Panc1 (cell line): ENCODE measurements at regions not wholly inside any gene's neighbourhood (a gene's known extent, or its start where the extent isn't known, plus 50 kb on each side); places are given as distances from the start of the nearest gene placed in this dataset.

Source experiments
- ATAC-seq: fragments of 200-7000 bp; cut with Tn5 transposase; 2 replicates; pipeline ENCODE4 v1.9.1; 2020; ENCODE audit warnings: mild to moderate bottlenecking, moderate library complexity
- BruUV-seq: library from RNA; stranded (reverse); fragments of 400-500 nt; replicated peaks from 2 replicates; lab custom pipeline; 2021; lab: Mats Ljungman, UMichigan
- CTCF ChIA-PET: fragments of 300-600 bp; sonication (Branson Sonifier 250); formaldehyde crosslinking; loops from one replicate; lab custom pipeline; 2022; ENCODE audit warnings: antibody characterized with exemption; lab: Charles Lee
- POLR2A ChIA-PET: fragments of 300-600 bp; sonication (Branson Sonifier 250); formaldehyde crosslinking; loops from one replicate; lab custom pipeline; 2022; ENCODE audit warnings: antibody characterized with exemption; lab: Charles Lee
- DNase-seq: peaks from one replicate; pipeline ENCODE4 v3.0.0-alpha.2; 2010; ENCODE audit warnings: low read depth, low spot score
- H3K27ac ChIP-seq: 2 replicates; pipeline ENCODE4 v1.5.1; 2011; ENCODE audit warnings: mild to moderate bottlenecking, low read length, inconsistent platforms
- H3K27me3 ChIP-seq: fragments of 200-500 bp; sonication (Bioruptor generic); 2 replicates; pipeline ENCODE4 v1.6.0; 2014; ENCODE audit warnings: low read length, inconsistent platforms; ENCODE audit not compliant: control insufficient read depth, insufficient read depth
- H3K36me3 ChIP-seq: fragments of 200-500 bp; sonication (Bioruptor generic); 2 replicates; pipeline ENCODE4 v1.5.1; 2014; ENCODE audit warnings: inconsistent platforms, mild to moderate bottlenecking, low read length, moderate library complexity; ENCODE audit not compliant: control insufficient read depth, insufficient read depth
- H3K4me1 ChIP-seq: 2 replicates; pipeline ENCODE4 v1.5.1; 2011; ENCODE audit warnings: inconsistent platforms, mild to moderate bottlenecking, low read length, moderate library complexity; ENCODE audit not compliant: control insufficient read depth, insufficient read depth
- H3K4me3 ChIP-seq, 2 experiments: 2 replicates each; pipeline ENCODE4 v1.5.1; 2011 to 2012; ENCODE audit warnings: low read depth in 2 of 2, low read length in 2 of 2, mild to moderate bottlenecking in 2 of 2, inconsistent platforms in 1 of 2, moderate library complexity in 1 of 2
- H3K9me3 ChIP-seq: fragments of 200-500 bp; sonication (Bioruptor generic); 2 replicates; pipeline ENCODE4 v1.5.1; 2014; ENCODE audit warnings: low read depth, mild to moderate bottlenecking, inconsistent platforms, low read length, moderate library complexity; ENCODE audit not compliant: control insufficient read depth, insufficient read depth
- CTCF ChIP-seq: fragments of 450-650 bp; IDR thresholded peaks from 2 replicates; pipeline ENCODE4 v1.5.1; 2017; ENCODE audit warnings: mild to moderate bottlenecking
- POLR2AphosphoS5 ChIP-seq: IDR thresholded peaks from 2 replicates; pipeline ENCODE4 v1.6.1; 2012; ENCODE audit warnings: mild to moderate bottlenecking, low read depth, low read length, moderate library complexity
- REST ChIP-seq, 2 experiments: IDR thresholded peaks; 2 replicates each; pipeline ENCODE4 v1.6.1; 2011 to 2012; ENCODE audit warnings: low read depth in 2 of 2, control low read depth in 1 of 2, low read length in 1 of 2, mild to moderate bottlenecking in 1 of 2, moderate library complexity in 1 of 2; ENCODE audit not compliant: insufficient read depth in 1 of 2
- SIN3A ChIP-seq: IDR thresholded peaks from 2 replicates; pipeline ENCODE4 v1.6.1; 2012; ENCODE audit warnings: low read depth, mild to moderate bottlenecking, low read length, moderate library complexity, borderline replicate concordance; ENCODE audit not compliant: insufficient read depth
- TCF7L2 ChIP-seq: IDR thresholded peaks from 2 replicates; pipeline ENCODE4 v1.6.1; 2011; ENCODE audit warnings: mild to moderate bottlenecking, low read depth, low read length, inconsistent platforms
- in situ Hi-C: cut with HindIII; loops from 2 replicates; pipeline ENCODE4 v1.10.0; 2016; ENCODE audit warnings: low sequenced_read_pairs, low pct_unique_long_range_greater_than_20kb
- intact Hi-C: fragments of 100-400 bp; cut with micrococcal nuclease; formaldehyde crosslinking; loops from one replicate; pipeline ENCODE4 v1.10.0; 2022; ENCODE audit not compliant: unreplicated experiment

DNA sequence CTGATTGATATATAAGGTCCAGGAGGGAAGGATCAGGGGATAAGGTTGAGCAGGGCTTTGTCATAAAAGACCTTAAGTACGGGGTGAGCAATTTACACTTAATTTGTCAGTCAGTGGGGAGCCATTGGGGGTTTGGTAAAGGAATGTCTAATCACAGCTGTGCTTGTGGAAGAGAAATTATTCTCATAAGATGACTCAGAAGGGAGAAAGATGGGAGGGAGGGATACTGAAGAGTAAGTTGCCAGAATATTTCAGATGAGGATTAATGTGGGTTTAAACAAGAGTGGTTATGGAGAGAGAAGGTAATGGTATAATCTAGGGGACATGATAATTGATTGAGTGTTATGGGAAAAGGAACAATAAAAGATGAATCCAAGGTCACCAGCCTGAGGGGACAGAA lies 500.1 kb upstream of the CCDC196 start:
- ChIA-PET CTCF (no interaction called here), POLR2A (no interaction called here)
- BruUV-seq: no TSS peak

GRCh38 chr14:65989981-65990380 lies 496.2 kb upstream of the CCDC196 start:
- CTCF ChIA-PET: no interaction called here
- intact Hi-C loops: no loop called here
- POLR2A ChIA-PET: no interaction called here
- Histone ChIP-seq H3K27me3 (no peaks in the 10 kb centered on the region), H3K4me3 (no peak overlapping the region), H3K9me3 (no peaks in the 10 kb centered on the region), H3K27ac (no peak overlapping the region), H3K36me3 (no peaks in the 10 kb centered on the region), H3K4me1 (no peaks in the 10 kb centered on the region)
- no TSS peak for BruUV-seq
- DNase-seq: no peak
- no peak for ATAC-seq
- in situ Hi-C loops: no loop called here
- TF ChIP-seq SIN3A (no peak), REST (IDR thresholded peaks at IDR 0.05; ENCODE audit: insufficient read depth in 1 of 2, low read depth in 2 of 2, low read length in 1 of 2) (no peak), POLR2AphosphoS5 (no peak), CTCF (no peak), TCF7L2 (no peak)

More for the DNA sequence above, 500.1 kb upstream of the CCDC196 start:
- Histone ChIP-seq H3K27ac (no peak overlapping the region), H3K27me3 (no peaks in the 10 kb centered on the region), H3K4me1 (no peaks in the 10 kb centered on the region), H3K9me3 (no peaks in the 10 kb centered on the region), H3K36me3 (no peaks in the 10 kb centered on the region), H3K4me3 (no peak overlapping the region)
- in situ Hi-C loops: no loop called here
- no peak for TF ChIP-seq TCF7L2
- no peak for TF ChIP-seq POLR2AphosphoS5
- TF ChIP-seq REST (IDR thresholded peaks at IDR 0.05; ENCODE audit: insufficient read depth in 1 of 2, low read depth in 2 of 2, low read length in 1 of 2): no peak
- no peak for TF ChIP-seq SIN3A
- no peak for ATAC-seq
- DNase-seq: no peak
- intact Hi-C loops: no loop called here
